ENCODE measurements at regions not wholly inside any gene's neighbourhood (a gene's known extent, or its start where the extent isn't known, plus 50 kb on each side); places are given as distances from the start of the nearest gene placed in this dataset.

DNA sequence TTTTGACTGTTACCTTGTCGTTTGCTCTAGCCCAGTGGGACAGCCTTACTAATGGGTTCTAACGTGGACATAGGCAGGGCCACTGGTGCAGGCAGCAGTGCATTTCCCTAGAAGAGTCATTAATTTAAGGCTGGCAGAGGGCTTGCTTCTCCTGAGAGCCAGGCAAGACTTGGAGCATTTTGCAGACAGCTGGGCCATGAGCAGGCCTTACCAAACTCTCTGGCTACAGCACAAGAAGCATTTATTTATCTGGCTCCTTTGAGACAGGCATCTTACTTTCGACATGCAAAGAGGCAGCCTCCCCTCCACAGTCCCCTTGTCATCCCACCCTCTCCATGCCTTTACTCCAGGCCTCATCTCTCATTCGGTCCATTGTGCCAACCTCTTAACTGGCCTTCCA lies 139.9 kb downstream of the CSNK2A3 start:
- TF ChIP-seq HDAC6 (IDR thresholded peaks at IDR 0.05; ENCODE audit: unreplicated experiment) = no peak
- no peak for TF ChIP-seq CTCF (IDR thresholded peaks at IDR 0.05 in 2 of 3, conservative IDR thresholded peaks at IDR 0.05 in 1 of 3; ENCODE audit: control insufficient read depth in 2 of 3, extremely low read depth in 1 of 3, insufficient read depth in 1 of 3, low read depth in 3 of 3, low read length in 3 of 3)
